ENCODE measurements at regions not wholly inside any gene's neighbourhood (a gene's known extent, or its start where the extent isn't known, plus 50 kb on each side); places are given as distances from the start of the nearest gene placed in this dataset.

DNA sequence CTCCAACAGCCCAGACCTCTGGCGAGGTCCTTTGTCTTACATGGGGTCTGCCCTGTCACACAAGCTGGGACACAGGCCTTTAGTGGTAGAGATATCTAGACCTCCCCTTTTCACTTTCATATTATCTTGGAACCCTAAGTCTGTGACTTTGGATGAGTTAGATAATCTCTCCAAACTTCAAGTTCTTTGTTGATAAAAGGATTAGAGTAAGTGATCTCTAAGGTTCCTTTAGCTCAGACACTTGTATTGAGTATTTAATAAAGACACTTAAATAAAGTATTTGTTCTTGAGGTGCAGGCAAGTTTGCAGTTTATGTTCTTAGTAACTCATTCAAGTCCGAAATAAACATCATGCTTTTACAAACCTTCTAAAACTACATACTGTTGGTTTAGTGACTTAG lies 459.6 kb downstream of the SHQ1 start:
- DNase-seq: no peak

GRCh38 chr3:72388117-72388516 lies 460.1 kb downstream of the SHQ1 start:
- DNase-seq: no peak

DNA sequence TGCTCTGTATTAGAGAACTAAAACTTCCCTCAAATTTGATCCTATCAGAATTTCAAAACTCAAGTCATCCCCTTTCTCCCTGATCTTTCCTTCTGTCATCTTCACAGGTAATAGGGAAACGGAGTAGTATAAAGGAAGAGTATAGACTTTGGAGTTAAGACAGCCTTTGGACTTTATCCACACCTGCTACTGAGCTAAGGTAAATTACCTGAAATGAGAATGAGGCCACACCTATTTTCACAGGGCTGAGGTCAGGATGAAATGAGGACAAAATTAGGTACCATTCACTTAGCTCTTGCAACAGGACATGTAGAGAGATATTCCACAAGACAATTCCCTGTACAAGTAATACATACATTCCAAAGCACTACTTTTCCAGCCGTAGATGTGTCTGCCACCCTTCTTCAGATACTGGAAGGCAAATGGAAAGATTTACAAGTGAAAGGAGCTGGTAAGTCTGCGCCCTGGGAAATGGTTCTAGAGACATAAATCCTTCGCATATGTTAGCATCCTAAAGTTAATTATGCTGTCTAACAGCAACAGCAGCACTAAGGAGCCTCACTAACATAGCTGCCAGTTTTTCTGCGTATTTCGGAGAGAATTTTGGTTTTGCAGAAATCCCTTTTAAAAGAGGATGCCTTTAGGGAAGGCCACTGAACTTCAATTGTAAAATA lies 461.8 kb downstream of the SHQ1 start:
- no peak for DNase-seq

- no peak for DNase-seq
Measured at GRCh38 chr3:72385167-72385566, 463.1 kb downstream of the SHQ1 start.

DNA sequence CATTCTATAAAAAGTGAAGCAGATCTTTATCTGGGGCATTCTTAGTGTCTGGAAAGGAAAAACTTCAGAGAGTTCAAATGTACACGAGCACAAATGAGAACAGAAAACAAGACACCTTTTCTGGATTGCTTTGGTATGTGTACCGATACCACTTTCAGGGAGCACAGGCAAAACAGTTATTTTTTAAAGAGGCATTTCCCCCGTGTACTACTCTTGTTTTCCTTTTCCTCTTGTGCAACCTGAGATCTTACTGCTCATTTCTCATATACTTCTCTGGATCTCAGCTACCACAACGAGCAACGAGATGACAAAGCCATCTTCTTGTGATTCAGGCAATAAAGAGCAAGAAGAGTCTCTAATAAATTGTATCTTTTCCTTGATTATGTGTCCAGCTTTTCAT lies 463.6 kb downstream of the SHQ1 start:
- DNase-seq: no peak

- DNase-seq: no peak
Measured at GRCh38 chr3:72383883-72384282, 464.4 kb downstream of the SHQ1 start.

- no peak for DNase-seq
Measured at GRCh38 chr3:72383230-72383629, 465.0 kb downstream of the SHQ1 start.

DNA sequence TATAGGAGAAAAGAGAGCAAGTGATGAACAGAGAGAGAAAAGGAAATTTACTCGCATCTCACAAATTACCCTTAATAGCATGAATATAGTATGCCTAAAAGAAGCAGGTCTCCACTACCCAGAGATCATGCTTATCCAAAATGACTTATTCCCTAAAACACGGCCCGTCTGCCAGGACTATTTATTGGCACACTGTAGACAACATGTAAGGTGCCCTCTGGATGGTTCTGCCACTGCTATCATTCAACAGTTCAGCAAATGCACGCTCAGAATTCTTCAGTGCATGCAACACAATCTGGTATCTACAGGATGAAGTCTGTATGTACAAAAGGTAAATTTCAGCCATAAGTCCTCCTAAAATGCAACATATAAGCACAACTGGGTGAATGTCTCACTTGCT lies 465.8 kb downstream of the SHQ1 start:
- no peak for DNase-seq

DNA sequence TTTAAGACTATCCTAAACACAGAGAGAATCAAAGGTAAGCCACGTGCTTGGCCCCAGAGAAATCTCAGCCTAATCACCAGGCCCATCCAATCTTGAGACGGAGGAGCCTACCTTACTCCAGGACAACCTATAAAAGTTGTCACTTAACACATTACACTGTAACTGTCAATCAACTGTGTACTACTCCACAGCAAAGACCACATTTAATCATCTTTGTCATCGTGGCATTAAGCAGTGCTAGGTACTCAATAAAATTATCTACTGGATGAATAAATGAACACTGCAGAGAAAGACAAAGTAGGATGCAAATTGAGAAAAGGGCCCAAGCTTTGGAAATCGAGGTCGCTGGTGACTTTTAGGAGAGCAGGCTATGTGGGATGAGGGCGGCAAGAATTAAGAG lies 466.7 kb downstream of the SHQ1 start:
- DNase-seq: no peak

GRCh38 chr3:72380711-72381493 lies 467.3 kb downstream of the SHQ1 start:
- DNase-seq: no peak

DNA sequence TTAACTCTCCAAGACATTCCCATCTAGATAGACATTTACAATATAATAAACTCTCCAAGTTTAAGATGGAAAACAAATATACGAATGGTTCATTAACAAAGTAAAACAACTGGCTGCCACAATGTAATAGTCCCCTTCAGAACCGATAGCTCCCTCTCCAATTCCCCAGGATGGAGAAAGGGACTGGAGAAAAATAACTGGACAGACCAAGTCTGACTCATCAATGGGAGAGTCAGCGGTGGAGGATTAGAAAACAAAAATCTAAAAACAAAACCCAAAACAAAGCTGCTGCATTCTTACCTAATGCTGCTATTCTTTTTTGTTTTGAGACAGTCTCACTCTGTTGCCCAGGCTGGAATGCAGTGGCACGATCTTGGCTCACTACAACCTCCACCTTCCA lies 468.1 kb downstream of the SHQ1 start:
- no peak for DNase-seq

DNA sequence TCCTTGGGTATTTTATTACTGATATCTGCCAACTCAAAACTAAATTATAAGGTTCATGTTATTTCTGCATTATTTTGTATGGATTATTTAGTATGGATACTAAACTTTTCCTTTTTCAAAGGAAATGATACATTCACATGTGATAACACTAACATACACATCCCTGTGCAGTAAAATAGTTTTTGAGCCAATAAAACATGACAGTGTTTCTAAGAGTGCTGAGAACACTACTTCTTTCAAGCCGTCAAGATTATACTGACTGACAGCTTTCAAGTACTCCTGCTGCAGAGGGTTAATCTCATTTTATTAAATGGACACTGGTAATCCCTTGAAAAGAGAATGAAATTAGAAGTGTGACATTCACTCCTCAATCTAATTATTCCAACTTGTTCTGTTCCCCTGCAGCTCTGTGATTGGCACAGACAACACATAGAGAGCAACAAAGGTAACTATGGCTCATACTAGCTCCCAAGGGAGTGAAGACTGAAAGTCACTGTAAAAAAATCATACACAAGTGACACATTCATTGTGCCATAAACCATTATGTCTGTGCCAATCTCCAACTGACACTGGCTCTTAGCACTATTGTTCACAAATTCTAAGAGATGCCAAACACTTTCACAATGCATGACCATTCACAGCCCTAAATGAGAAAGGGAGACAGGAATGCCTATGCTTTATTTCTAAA lies 468.6 kb downstream of the SHQ1 start:
- no peak for DNase-seq

GRCh38 chr3:72378287-72378686 lies 470.0 kb downstream of the SHQ1 start:
- DNase-seq: no peak

- no peak for DNase-seq
Measured at GRCh38 chr3:72376956-72377710, 471.1 kb downstream of the SHQ1 start.

DNA sequence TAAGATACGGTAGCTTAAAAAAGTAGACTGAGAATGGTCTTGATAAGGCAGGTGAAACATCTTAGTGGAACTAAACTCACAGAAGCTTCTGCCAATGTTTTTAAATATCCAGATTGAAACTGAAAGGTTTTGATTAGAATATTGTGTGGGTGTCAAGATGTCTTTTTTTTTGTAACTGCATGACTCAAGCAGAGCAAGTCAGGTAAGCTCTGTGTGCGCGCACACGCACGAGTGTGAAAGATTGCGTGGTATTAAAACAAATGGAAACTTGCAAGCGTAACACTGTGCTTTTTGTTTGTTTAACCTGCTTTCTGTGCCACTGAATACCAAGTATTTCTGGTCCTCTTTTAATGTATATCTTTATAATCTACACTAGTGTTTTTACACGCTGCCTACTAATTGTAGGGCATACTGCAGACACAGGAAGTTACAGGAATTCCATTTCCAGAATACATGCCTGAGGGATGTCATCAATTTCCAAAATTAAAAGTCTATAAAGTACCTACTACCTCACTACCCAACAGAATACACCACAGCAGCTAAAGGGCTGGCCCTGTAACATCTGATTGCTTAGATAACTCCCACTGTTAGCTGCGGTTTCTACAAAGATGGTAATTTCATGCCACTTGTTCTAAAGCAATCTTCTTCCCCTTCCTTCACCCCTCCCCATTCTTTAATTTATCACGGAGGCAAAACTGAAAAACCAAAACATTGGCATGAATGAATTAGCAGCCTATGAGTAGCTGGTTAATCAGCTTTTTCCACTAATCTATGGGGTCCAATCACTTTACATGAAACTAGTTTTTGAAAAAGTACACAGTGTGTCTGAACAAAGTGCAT lies 472.8 kb downstream of the SHQ1 start:
- no peak for DNase-seq

GRCh38 chr3:72373139-72373538 lies 475.1 kb downstream of the SHQ1 start:
- no peak for DNase-seq

GRCh38 chr3:72372161-72372560 lies 476.1 kb downstream of the SHQ1 start:
- DNase-seq: no peak

- DNase-seq: no peak
Measured at GRCh38 chr3:72371431-72371830, 476.8 kb downstream of the SHQ1 start.

- DNase-seq: no peak
Measured at GRCh38 chr3:72370947-72371346, 477.3 kb downstream of the SHQ1 start.

DNA sequence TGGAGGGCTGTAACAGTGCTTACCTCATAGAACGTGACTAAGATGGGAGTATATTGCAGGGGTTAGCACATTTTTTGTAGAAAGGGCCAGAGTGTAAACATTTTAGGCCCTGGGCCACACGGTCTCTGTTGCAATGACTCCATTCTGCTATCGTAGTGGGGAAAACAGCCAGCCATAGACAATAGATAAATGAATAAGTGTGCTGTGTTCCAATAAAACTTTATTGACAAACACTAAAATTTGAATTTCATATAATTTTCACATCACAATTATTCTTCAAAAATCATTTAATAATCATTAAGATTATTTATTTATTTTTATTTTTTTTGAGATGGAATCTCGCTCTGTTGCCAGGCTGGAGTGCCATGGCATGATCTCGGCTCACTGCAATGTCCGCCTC lies 478.6 kb downstream of the SHQ1 start:
- no peak for DNase-seq

- DNase-seq: no peak
Measured at GRCh38 chr3:72368331-72368975, 479.8 kb downstream of the SHQ1 start.

DNA sequence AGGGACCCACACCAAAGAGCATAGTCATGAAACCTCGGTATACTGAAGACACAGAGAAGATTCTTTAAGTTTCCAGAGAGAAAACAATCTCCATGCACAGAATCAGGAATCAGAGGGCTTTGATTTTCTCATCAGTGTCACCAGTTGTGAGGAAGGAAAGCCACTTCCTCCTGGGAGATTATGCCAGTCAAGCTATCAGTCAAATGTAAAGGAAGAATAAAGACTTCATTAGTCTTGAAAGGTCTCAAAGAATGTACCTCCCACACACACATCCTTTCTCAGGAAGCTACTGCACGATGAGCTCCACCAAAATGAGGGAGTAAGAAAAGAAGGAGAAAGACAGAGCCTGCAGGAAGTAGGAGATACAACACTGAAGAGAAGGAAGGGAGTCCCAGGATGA lies 486.3 kb downstream of the SHQ1 start:
- no peak for DNase-seq

Measured in SHP77 treated with DMSO at 0.1 percent for 48 hours (cell line).